A673 (cell line): ENCODE measurements at regions not wholly inside any gene's neighbourhood (a gene's known extent, or its start where the extent isn't known, plus 50 kb on each side); places are given as distances from the start of the nearest gene placed in this dataset.

ENCODE experiments used
- BruUV-seq: library from RNA; stranded (reverse); fragments of 400-500 nt; replicated peaks from 2 replicates; lab custom pipeline; 2021; lab: Mats Ljungman, UMichigan
- CTCF ChIA-PET: fragments of 300-600 bp; sonication (Branson Sonifier 250); formaldehyde crosslinking; loops from one replicate; lab custom pipeline; 2022; ENCODE audit warnings: antibody characterized with exemption; lab: Charles Lee
- POLR2A ChIA-PET: fragments of 300-600 bp; sonication (Branson Sonifier 250); formaldehyde crosslinking; loops from one replicate; lab custom pipeline; 2022; ENCODE audit warnings: antibody characterized with exemption; ENCODE audit not compliant: low non-redundant PET; lab: Charles Lee
- DNase-seq: peaks from one replicate; pipeline ENCODE4 v3.0.0-alpha.2; 2015; ENCODE audit warnings: low spot score
- H3K27ac ChIP-seq: fragments of 200-600 bp; sonication (generic); 2 replicates; pipeline ENCODE4 v1.5.1; 2016; ENCODE audit warnings: mixed run types, low read depth, mild to moderate bottlenecking, mixed read lengths, antibody characterized with exemption, low read length; ENCODE audit not compliant: poor library complexity, severe bottlenecking
- H3K27me3 ChIP-seq: fragments of 200-600 bp; sonication (generic); replicated peaks from 2 replicates; pipeline ENCODE4 v1.6.1; 2017; ENCODE audit warnings: mixed run types, low read depth, mild to moderate bottlenecking, mixed read lengths, antibody characterized with exemption, low read length; ENCODE audit not compliant: insufficient read depth, poor library complexity
- H3K36me3 ChIP-seq: fragments of 200-600 bp; sonication (generic); 2 replicates; pipeline ENCODE4 v1.6.1; 2016; ENCODE audit warnings: mixed run types, mild to moderate bottlenecking, mixed read lengths, antibody characterized with exemption, low read length; ENCODE audit not compliant: insufficient read depth, poor library complexity, severe bottlenecking
- H3K4me1 ChIP-seq: fragments of 200-600 bp; sonication (generic); 2 replicates; pipeline ENCODE4 v1.6.1; 2017; ENCODE audit warnings: mixed run types, mild to moderate bottlenecking, mixed read lengths, antibody characterized with exemption, low read length; ENCODE audit not compliant: insufficient read depth, poor library complexity, severe bottlenecking
- H3K4me3 ChIP-seq: fragments of 200-600 bp; sonication (generic); 2 replicates; pipeline ENCODE4 v1.5.1; 2016; ENCODE audit warnings: low read depth, mixed run types, mild to moderate bottlenecking, mixed read lengths, low read length; ENCODE audit not compliant: poor library complexity, severe bottlenecking
- H3K9me3 ChIP-seq: fragments of 200-600 bp; sonication (generic); 2 replicates; pipeline ENCODE4 v1.6.1; 2016; ENCODE audit warnings: mixed run types, low read depth, mild to moderate bottlenecking, mixed read lengths, antibody characterized with exemption, low read length; ENCODE audit not compliant: poor library complexity, severe bottlenecking
- CTCF ChIP-seq: fragments of 300-800, 200-600 bp; sonication (generic); conservative IDR thresholded peaks from 2 replicates; pipeline ENCODE4 v1.5.1; 2017; ENCODE audit warnings: low read depth, mild to moderate bottlenecking, antibody characterized with exemption, low read length, moderate library complexity, mixed read lengths
- EZH2 ChIP-seq: fragments of 200-600 bp; sonication (generic); IDR thresholded peaks from 2 replicates; pipeline ENCODE4 v1.6.1; 2017; ENCODE audit warnings: borderline replicate concordance, low read depth, mild to moderate bottlenecking, mixed read lengths, antibody characterized with exemption, low read length; ENCODE audit not compliant: poor library complexity, severe bottlenecking
- intact Hi-C: fragments of 100-400 bp; cut with micrococcal nuclease; formaldehyde crosslinking; loops from one replicate; pipeline ENCODE4 v1.10.0; 2022; ENCODE audit not compliant: unreplicated experiment

GRCh38 chr9:22522206-22522740, 75.6 kb downstream of the DMRTA1 start:
- Histone ChIP-seq H3K27me3 (no peaks in the 10 kb centered on the region), H3K4me3 (no peak overlapping the region), H3K4me1 (no peaks in the 10 kb centered on the region), H3K9me3 (no peaks in the 10 kb centered on the region), H3K27ac (no peak overlapping the region), H3K36me3 (no peaks in the 10 kb centered on the region)
- DNase-seq: no peak
- intact Hi-C loops: no loop called here
- TF ChIP-seq EZH2: no peak
- TF ChIP-seq CTCF: no peak
- CTCF ChIA-PET: no interaction called here
- POLR2A ChIA-PET: no interaction called here
- BruUV-seq: no TSS peak

DNA sequence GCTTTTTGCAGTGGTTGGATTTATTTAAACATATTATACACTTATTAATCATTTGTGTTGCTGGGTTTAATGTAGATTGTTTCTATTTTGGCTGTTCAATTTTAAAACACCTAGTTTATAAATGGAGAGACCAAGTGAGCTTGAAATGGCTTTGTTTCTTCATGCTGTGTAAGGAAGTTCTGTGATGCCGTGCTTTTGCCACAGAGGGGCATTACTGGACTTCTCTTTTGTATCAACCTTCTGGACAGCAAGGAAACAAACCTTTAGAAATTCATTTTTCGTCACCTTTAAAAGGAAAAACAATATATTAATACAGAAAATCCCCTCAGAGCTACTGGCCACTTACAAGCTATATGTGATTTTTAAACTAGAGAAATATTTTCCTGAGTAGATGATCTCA, 81.9 kb downstream of the DMRTA1 start:
- intact Hi-C loops: no loop called here
- no peaks in the 10 kb centered on the region for H3K27me3 ChIP-seq
- no peak overlapping the region for H3K4me3 ChIP-seq
- ChIA-PET POLR2A (no interaction called here), CTCF (no interaction called here)
- no peaks in the 10 kb centered on the region for H3K4me1 ChIP-seq
- BruUV-seq: no TSS peak
- H3K27ac ChIP-seq: no peak overlapping the region
- no peaks in the 10 kb centered on the region for H3K36me3 ChIP-seq
- no peak for DNase-seq
- TF ChIP-seq EZH2: no peak
- TF ChIP-seq CTCF: no peak
- H3K9me3 ChIP-seq: no peaks in the 10 kb centered on the region

DNA sequence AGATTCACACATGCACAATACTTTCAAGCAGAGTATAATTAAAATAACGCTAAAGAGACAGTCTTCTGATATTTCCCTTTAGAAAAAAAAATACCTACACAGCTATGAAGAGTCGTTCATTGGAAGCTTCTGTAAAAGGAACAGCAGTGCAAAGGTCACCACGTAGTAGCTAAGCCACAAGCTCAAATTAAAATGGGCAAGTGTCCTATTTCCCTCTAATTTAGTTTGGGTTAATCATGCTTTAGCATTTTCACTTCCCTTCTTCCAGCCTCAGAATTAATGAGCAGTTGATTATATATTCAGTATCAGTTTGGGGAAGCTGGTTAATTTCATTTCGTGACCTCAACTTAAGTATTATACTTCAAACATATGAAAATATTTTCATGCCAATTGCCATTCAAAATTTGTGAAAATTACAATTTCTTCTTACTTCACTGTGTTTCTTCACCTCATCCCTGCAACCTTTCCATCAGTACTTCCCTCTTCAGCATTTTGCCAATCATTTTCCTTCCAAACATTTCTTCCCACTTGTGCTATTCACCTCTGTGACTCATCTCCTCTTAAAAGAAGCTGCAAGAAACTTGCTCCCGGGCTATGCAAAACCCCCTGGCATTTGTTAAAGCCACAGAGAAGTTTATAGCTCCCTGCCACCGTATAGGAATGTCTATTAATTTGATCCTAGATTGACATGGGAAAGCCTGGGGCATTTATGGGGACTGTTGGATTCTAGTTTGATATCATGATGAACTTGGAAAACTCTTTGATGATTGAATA, 83.0 kb downstream of the DMRTA1 start:
- no peak overlapping the region for H3K4me3 ChIP-seq
- CTCF ChIA-PET: no interaction called here
- intact Hi-C loops: no loop called here

More for the DNA sequence above, 83.0 kb downstream of the DMRTA1 start:
- H3K4me1 ChIP-seq: no peaks in the 10 kb centered on the region
- DNase-seq: peak; percentile 3
- no TSS peak for BruUV-seq
- H3K9me3 ChIP-seq: no peaks in the 10 kb centered on the region
- H3K27me3 ChIP-seq: no peaks in the 10 kb centered on the region
- H3K36me3 ChIP-seq: no peaks in the 10 kb centered on the region
- TF ChIP-seq CTCF (no peak), EZH2 (no peak)
- POLR2A ChIA-PET: no interaction called here
- no peak overlapping the region for H3K27ac ChIP-seq
